Left ventricle myocardium inferior (tissue), 1 donor: ENCODE measurements at regions not wholly inside any gene's neighbourhood (a gene's known extent, or its start where the extent isn't known, plus 50 kb on each side); places are given as distances from the start of the nearest gene placed in this dataset.

Experiments used
- DNase-seq: peaks from one replicate; pipeline ENCODE4 v3.0.0-alpha.2; 2020
- H3K27ac ChIP-seq: fragments of 200-600 bp; replicated peaks from 2 replicates; pipeline ENCODE4 v1.8.0; 2021
- H3K27me3 ChIP-seq: fragments of 200-600 bp; 2 replicates; pipeline ENCODE4 v1.8.0; 2021; ENCODE audit warnings: low read depth
- H3K36me3 ChIP-seq: fragments of 200-600 bp; 2 replicates; pipeline ENCODE4 v1.8.0; 2021
- H3K4me1 ChIP-seq: fragments of 200-600 bp; 2 replicates; pipeline ENCODE4 v1.8.0; 2021
- H3K4me3 ChIP-seq: fragments of 200-600 bp; 2 replicates; pipeline ENCODE4 v1.8.0; 2021; ENCODE audit warnings: mild to moderate bottlenecking, moderate library complexity
- H3K9me3 ChIP-seq: fragments of 200-600 bp; replicated peaks from 2 replicates; pipeline ENCODE4 v1.8.0; 2021
- intact Hi-C: fragments of 100-400 bp; cut with micrococcal nuclease; formaldehyde crosslinking; loops from one replicate; pipeline ENCODE4 v1.11.0; 2022
- TF ChIP-seq, protein P1 (sequence below): fragments of 200-600 bp; IDR thresholded peaks from 2 replicates; pipeline ENCODE4 v1.8.0; 2021; ENCODE audit warnings: antibody characterized with exemption, mild to moderate bottlenecking, borderline replicate concordance
- donor health status: DM: no; HTN: yes; CAD: no; lungs with severe emphysema.

DNA sequence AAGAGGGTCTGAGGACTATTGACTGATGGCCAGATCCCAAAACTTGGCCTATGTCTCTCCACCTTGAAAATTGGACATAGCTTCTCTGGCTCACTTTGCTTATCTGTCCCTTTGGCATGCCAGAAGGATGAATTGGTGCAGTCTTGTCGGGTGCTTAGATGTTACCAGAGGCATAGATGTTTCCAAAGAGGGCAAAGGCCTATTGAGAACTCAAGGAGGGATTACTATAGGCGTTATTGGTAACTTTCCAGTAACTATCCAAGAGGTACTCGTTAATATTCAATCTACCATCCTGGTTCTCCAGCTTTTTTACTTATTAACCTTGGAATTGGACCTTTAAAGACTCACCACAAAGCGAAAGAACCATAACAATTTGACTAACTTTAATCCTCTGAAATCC lies 368.3 kb upstream of the ESRRG start:
- no peak for DNase-seq
- no peaks in the 10 kb centered on the region for H3K9me3 ChIP-seq
- H3K4me3 ChIP-seq: peak overlapping the region; percentile 73
- H3K36me3 ChIP-seq: no peaks in the 10 kb centered on the region
- TF ChIP-seq, protein P1, sequence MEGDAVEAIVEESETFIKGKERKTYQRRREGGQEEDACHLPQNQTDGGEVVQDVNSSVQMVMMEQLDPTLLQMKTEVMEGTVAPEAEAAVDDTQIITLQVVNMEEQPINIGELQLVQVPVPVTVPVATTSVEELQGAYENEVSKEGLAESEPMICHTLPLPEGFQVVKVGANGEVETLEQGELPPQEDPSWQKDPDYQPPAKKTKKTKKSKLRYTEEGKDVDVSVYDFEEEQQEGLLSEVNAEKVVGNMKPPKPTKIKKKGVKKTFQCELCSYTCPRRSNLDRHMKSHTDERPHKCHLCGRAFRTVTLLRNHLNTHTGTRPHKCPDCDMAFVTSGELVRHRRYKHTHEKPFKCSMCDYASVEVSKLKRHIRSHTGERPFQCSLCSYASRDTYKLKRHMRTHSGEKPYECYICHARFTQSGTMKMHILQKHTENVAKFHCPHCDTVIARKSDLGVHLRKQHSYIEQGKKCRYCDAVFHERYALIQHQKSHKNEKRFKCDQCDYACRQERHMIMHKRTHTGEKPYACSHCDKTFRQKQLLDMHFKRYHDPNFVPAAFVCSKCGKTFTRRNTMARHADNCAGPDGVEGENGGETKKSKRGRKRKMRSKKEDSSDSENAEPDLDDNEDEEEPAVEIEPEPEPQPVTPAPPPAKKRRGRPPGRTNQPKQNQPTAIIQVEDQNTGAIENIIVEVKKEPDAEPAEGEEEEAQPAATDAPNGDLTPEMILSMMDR: no peak
- peaks cover 30% of the 10 kb centered on the region for H3K4me1 ChIP-seq
- H3K27ac ChIP-seq: peak overlapping the region; percentile 92
- peaks cover 21% of the 10 kb centered on the region for H3K27me3 ChIP-seq
- intact Hi-C loops: no loop called here

DNA sequence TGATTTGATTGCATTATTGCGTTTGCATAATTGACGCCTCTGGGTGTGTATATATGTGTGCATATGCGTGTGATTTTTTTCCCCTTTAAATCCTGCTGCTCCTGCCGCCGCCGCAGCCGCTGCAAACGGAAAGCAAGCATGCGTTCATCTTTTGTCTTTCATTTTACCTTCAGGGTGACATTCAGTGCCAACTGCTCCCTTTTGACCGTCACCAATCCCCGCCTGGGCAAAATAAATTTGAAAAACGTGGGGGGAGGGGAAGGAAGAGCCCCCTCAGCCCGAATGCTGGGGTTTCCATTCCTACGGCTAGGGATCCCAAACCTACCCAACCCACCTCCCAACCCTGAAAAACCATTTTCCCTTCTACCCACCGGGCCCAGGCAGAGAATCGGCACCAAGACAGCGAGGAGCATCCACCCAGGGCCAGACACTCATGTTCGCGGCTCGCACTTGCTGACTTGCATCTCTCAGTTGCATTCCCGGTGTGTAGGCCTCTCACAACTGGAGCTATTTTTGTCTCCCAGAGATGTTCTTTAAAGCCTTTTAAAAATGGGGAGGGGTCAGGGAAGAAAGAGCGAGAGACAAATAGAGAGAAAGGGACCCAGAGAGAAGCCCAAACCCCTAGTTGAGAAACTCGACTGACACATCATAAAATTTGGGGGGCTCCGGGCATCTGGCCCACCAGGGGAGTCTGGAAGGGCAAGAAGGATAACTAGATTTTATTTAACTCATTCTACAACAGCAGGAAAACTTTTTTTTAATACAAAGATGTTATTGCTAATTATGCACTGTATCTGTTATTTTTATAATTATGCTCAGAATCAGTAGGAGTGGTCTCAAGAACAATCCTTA lies 367.1 kb upstream of the ESRRG start:
- Histone ChIP-seq H3K36me3 (no peaks in the 10 kb centered on the region), H3K4me3 (peak overlapping the region; percentile 73), H3K9me3 (no peaks in the 10 kb centered on the region), H3K27ac (peak overlapping the region; percentile 92), H3K4me1 (peaks cover 30% of the 10 kb centered on the region), H3K27me3 (peaks cover 21% of the 10 kb centered on the region)
- TF ChIP-seq, protein P1: no peak
- intact Hi-C loops: no loop called here
- peak; percentile 20 for DNase-seq

DNA sequence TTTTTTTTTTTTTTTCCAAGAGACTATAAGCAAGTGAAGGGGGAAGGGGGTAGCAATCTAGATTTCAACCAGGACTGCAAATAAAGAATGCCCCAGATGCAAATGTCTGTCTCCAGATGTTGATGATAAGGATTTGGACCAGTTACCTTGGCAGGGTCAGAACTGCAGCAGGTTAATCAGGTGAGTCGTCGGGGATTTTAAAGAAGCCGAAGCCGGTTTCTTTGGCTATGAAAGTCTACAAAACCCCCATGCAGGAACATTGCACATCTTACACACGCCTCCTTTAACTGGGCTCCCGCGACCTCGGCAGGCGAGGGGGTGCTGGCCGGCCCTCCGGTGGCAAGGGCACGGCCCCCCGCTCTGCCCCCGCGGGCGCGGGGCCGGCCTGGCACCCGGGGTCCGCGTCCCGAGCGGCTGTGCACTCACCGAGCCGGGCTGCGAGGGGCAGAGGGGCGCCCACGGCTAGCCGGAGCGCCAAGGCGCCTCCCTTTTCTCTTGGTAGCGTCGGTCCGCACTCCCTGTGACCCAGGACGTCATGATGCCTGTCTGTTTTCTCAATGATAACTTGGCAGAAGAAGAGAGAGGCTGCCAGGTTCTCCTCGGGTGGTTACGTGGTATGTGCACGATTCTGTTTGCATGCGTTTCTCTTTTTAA lies 366.3 kb upstream of the ESRRG start:
- peaks cover 30% of the 10 kb centered on the region for H3K4me1 ChIP-seq
- DNase-seq: peak; percentile 24
- TF ChIP-seq, protein P1: no peak
- peak overlapping the region; percentile 73 for H3K4me3 ChIP-seq
- peak overlapping the region; percentile 92 for H3K27ac ChIP-seq
- H3K36me3 ChIP-seq: no peaks in the 10 kb centered on the region
- H3K9me3 ChIP-seq: no peaks in the 10 kb centered on the region
- intact Hi-C loops: no loop called here
- H3K27me3 ChIP-seq: peaks cover 21% of the 10 kb centered on the region

DNA sequence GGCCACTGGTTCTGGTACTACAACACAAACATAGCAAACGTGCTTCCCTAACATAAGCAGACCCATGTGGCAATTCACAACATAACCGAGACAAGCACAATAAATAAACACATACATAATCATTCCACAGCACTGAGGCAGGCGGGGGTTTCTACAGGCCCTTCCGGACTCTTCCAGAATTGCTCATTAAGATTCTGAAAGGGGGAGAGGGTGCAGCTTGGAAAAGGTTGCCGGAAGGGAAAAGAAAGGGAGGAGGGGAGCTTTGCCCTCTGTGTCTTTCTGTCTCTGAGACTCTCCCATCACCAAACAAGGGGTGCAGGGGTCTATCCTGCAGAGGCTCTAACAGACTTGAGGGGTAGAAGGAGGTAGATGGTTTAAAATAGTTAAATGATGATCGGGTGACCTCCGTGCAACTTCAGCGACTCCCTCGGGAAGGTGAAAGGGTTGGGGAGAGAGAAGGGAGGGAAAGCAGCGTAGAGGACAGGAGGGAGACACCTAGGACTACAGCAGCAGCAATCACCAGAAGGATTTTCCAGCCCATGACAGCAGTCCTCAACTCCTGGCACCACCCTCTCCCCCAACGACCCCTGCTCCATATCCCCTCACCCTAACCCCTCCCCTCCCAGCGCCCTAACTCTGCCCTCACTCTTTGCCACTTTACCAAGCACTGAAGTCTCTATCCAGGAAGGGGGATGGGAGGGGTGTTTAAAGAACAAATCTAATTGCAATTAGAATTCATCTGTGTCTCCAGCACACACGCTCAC lies 365.5 kb upstream of the ESRRG start:
- Histone ChIP-seq H3K4me1 (peaks cover 30% of the 10 kb centered on the region), H3K4me3 (peak overlapping the region; percentile 73), H3K27ac (peak overlapping the region; percentile 92), H3K36me3 (no peaks in the 10 kb centered on the region), H3K9me3 (no peaks in the 10 kb centered on the region), H3K27me3 (peaks cover 21% of the 10 kb centered on the region)
- TF ChIP-seq, protein P1: no peak
- DNase-seq: no peak
- intact Hi-C loops: no loop called here

DNA sequence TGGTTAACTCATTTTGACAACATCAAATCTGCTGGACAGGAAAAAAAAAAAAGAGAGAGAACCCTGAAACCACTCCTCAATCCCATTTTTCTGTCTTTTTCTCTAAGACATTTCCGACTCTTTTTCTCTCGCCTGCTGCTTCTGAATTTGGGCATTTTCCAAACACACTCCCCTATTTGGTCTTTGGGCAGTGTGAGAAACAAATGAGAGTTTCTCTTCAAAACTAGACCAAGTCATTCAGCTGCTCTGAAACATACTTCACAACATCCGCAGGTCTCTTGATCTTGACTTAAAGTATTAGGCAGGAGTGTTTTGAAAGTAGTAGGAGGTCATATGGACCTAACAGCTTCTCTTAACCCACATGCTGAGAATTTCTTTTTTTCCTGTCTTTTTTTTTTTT lies 364.8 kb upstream of the ESRRG start:
- Histone ChIP-seq H3K4me3 (peak overlapping the region; percentile 73), H3K27ac (peak overlapping the region; percentile 92)

More for the DNA sequence above, 364.8 kb upstream of the ESRRG start:
- H3K4me1 ChIP-seq: peaks cover 30% of the 10 kb centered on the region
- TF ChIP-seq, protein P1: no peak
- DNase-seq: no peak
- H3K27me3 ChIP-seq: peaks cover 21% of the 10 kb centered on the region
- H3K9me3 ChIP-seq: no peaks in the 10 kb centered on the region
- no peaks in the 10 kb centered on the region for H3K36me3 ChIP-seq
- intact Hi-C loops: no loop called here
